Neuronal stem cell (in vitro differentiated cells): ENCODE measurements at regions not wholly inside any gene's neighbourhood (a gene's known extent, or its start where the extent isn't known, plus 50 kb on each side); places are given as distances from the start of the nearest gene placed in this dataset.
"Not testable (repeated sequence)": the region's sequence is repeated elsewhere in the genome, so short reads cannot be mapped to it uniquely, and the experiment has no call there.

Experiments used
- DNase-seq: peaks from one replicate; pipeline ENCODE4 v3.0.0-alpha.2; 2013; ENCODE audit warnings: low spot score
- H2AFZ ChIP-seq: one replicate; pipeline ENCODE4 v1.6.1; 2013; ENCODE audit warnings: mild to moderate bottlenecking, low read length, inconsistent platforms
- H2AK5ac ChIP-seq: 2 replicates; pipeline ENCODE4 v1.6.1; 2013; ENCODE audit warnings: low read depth, mild to moderate bottlenecking, inconsistent platforms, low read length, moderate library complexity, mixed read lengths
- H2BK120ac ChIP-seq: 2 replicates; pipeline ENCODE4 v1.6.1; 2013; ENCODE audit warnings: low read depth, mild to moderate bottlenecking, inconsistent platforms, low read length, moderate library complexity, mixed read lengths
- H2BK12ac ChIP-seq: one replicate; pipeline ENCODE4 v1.6.1; 2013; ENCODE audit warnings: low read length, inconsistent platforms
- H2BK15ac ChIP-seq: 2 replicates; pipeline ENCODE4 v1.6.1; 2013; ENCODE audit warnings: mild to moderate bottlenecking, low read length, inconsistent platforms, mixed read lengths
- H2BK5ac ChIP-seq: one replicate; pipeline ENCODE4 v1.6.1; 2013; ENCODE audit warnings: inconsistent platforms, mild to moderate bottlenecking, low read length, moderate library complexity
- H3K14ac ChIP-seq: one replicate; pipeline ENCODE4 v1.6.1; 2013; ENCODE audit warnings: low read length, inconsistent platforms
- H3K18ac ChIP-seq: 2 replicates; pipeline ENCODE4 v1.6.1; 2013; ENCODE audit warnings: low read length, inconsistent platforms
- H3K23ac ChIP-seq: 2 replicates; pipeline ENCODE4 v1.6.1; 2013; ENCODE audit warnings: low read depth, mild to moderate bottlenecking, mixed read lengths, low read length, inconsistent platforms; ENCODE audit not compliant: poor library complexity
- H3K27ac ChIP-seq: replicated peaks from 3 replicates; pipeline ENCODE4 v1.5.1; 2013; ENCODE audit warnings: low read length, inconsistent platforms
- H3K27me3 ChIP-seq, 3 experiments: 2 replicates each; pipeline ENCODE4 v1.6.1; 2013; ENCODE audit warnings: low read length in 3 of 3, mild to moderate bottlenecking in 2 of 3, inconsistent platforms in 1 of 3, low read depth in 1 of 3, mixed read lengths in 1 of 3, moderate library complexity in 1 of 3; ENCODE audit not compliant: control insufficient read depth in 3 of 3, insufficient read depth in 3 of 3
- H3K36me3 ChIP-seq, 2 donors: replicated peaks in 1 of 2; 2 replicates each; pipeline ENCODE4 v1.6.1; 2013; ENCODE audit warnings: low read length in 2 of 2; ENCODE audit not compliant: control insufficient read depth in 2 of 2, insufficient read depth in 2 of 2
- H3K4ac ChIP-seq: 2 replicates; pipeline ENCODE4 v1.6.1; 2013; ENCODE audit warnings: inconsistent platforms, mild to moderate bottlenecking, low read length, moderate library complexity
- H3K4me1 ChIP-seq, 2 donors: 1 replicate in 1 of 2; 2 replicates in 1 of 2; pipeline ENCODE4 v1.6.1; 2013; ENCODE audit warnings: low read length in 2 of 2, low read depth in 1 of 2; ENCODE audit not compliant: control insufficient read depth in 2 of 2, insufficient read depth in 1 of 2
- H3K4me2 ChIP-seq: one replicate; pipeline ENCODE4 v1.6.1; 2013; ENCODE audit warnings: mild to moderate bottlenecking, low read length, inconsistent platforms; ENCODE audit not compliant: insufficient read depth, poor library complexity, severe bottlenecking
- H3K4me3 ChIP-seq, 2 donors: 2 replicates each; pipeline ENCODE4 v1.5.1; 2013; ENCODE audit warnings: low read length in 2 of 2, mild to moderate bottlenecking in 2 of 2, inconsistent platforms in 1 of 2, moderate library complexity in 1 of 2
- H3K79me1 ChIP-seq: one replicate; pipeline ENCODE4 v1.6.1; 2013; ENCODE audit warnings: low read depth, mild to moderate bottlenecking, inconsistent platforms, low read length, moderate library complexity
- H3K9ac ChIP-seq: one replicate; pipeline ENCODE4 v1.6.1; 2013; ENCODE audit warnings: mild to moderate bottlenecking, low read depth, low read length, inconsistent platforms; ENCODE audit not compliant: poor library complexity
- H3K9me3 ChIP-seq, 2 donors: replicated peaks in 1 of 2; 2 replicates each; pipeline versions ENCODE3 to v1.6.1; 2013; ENCODE audit warnings: low read length in 2 of 2, mild to moderate bottlenecking in 2 of 2, inconsistent platforms in 1 of 2, low read depth in 1 of 2, mixed read lengths in 1 of 2, moderate library complexity in 1 of 2; ENCODE audit not compliant: control insufficient read depth in 2 of 2, insufficient read depth in 1 of 2
- H4K8ac ChIP-seq: one replicate; pipeline ENCODE4 v1.6.1; 2013; ENCODE audit warnings: low read depth, mild to moderate bottlenecking, inconsistent platforms, low read length, moderate library complexity
- H4K91ac ChIP-seq: one replicate; pipeline ENCODE4 v1.6.1; 2013; ENCODE audit warnings: low read length, low read depth, mild to moderate bottlenecking, inconsistent platforms; ENCODE audit not compliant: poor library complexity
- WGBS, 2 donors: extraction: QIAGEN DNeasy Blood & Tissue Kit; methylation state at CpG; one replicate each; pipeline ENCODE4 v1.1.7; 2013; ENCODE audit warnings: missing lambda C conversion rate in 2 of 2, mixed read lengths in 1 of 2; ENCODE audit not compliant: insufficient read length in 2 of 2, insufficient replicate concordance in 1 of 2; ENCODE audit errors: extremely low coverage in 2 of 2; 5-methylcytosine and 5-hydroxymethylcytosine counted together

DNA sequence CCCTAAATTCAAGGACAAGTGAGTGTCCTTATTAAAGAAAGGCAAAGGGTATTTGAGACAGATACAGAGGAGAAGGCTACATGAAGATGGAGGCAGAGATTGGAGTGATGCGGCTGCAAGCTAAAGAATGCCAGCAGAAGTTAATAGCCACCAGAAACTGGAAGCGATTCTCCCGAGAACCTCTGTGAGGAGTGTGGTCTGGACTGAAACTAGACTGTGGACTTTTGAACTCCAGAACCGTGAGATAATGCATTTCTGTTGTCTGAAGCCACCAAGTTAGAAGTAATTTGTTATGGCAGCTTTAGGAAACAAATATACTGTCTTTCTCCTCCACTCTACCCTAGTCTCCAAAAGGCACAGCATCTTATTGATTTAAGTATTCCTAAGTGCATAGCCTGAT is 80.3 kb upstream of the CREB5 start:
- H4K8ac ChIP-seq: no peak overlapping the region
- H4K91ac ChIP-seq: no peak overlapping the region
- H3K36me3 ChIP-seq: no peaks in the 10 kb centered on the region
- H3K9me3 ChIP-seq: no peaks in the 10 kb centered on the region
- H3K4me2 ChIP-seq: no peak overlapping the region
- no peak overlapping the region for H3K4ac ChIP-seq
- H3K9ac ChIP-seq: no peak overlapping the region
- H3K4me1 ChIP-seq: no peaks in the 10 kb centered on the region
- H2AFZ ChIP-seq: no peak overlapping the region
- H2BK5ac ChIP-seq: no peak overlapping the region
- H3K27me3 ChIP-seq: no peaks in the 10 kb centered on the region
- no peak overlapping the region for H3K27ac ChIP-seq
- no peak overlapping the region for H2AK5ac ChIP-seq
- H3K4me3 ChIP-seq: no peak overlapping the region
- no peak overlapping the region for H3K14ac ChIP-seq
- no peaks in the 10 kb centered on the region for H3K79me1 ChIP-seq
- H3K18ac ChIP-seq: no peak overlapping the region
- H2BK120ac ChIP-seq: no peak overlapping the region
- DNase-seq: no peak
- no peak overlapping the region for H2BK15ac ChIP-seq
- H3K23ac ChIP-seq: no peak overlapping the region
- no CpG with 5 or more reads among the region's 4 CpGs for WGBS, 2 donors
- H2BK12ac ChIP-seq: no peak overlapping the region

- not testable (repeated sequence) for H2AFZ ChIP-seq, H4K8ac ChIP-seq, H2BK12ac ChIP-seq, DNase-seq, H2BK5ac ChIP-seq, H3K27me3 ChIP-seq, H2BK120ac ChIP-seq, H2BK15ac ChIP-seq, H3K9me3 ChIP-seq, H3K4me2 ChIP-seq, H3K4ac ChIP-seq, H3K14ac ChIP-seq, H3K23ac ChIP-seq, H3K27ac ChIP-seq, H2AK5ac ChIP-seq, H3K4me1 ChIP-seq, H3K4me3 ChIP-seq, H3K18ac ChIP-seq, H3K9ac ChIP-seq, H3K79me1 ChIP-seq, H4K91ac ChIP-seq, H3K36me3 ChIP-seq
Observed at GRCh38 chr7:28333548-28333947, 78.8 kb upstream of the CREB5 start.

- H2AK5ac ChIP-seq: no peak overlapping the region
- no peaks in the 10 kb centered on the region for H3K4me1 ChIP-seq
- H3K27me3 ChIP-seq: peaks cover 0 to 3% (median 0%) of the 10 kb centered on the region in 3 experiments
- no peak overlapping the region for H2BK15ac ChIP-seq
- H3K4me2 ChIP-seq: no peak overlapping the region
- no peak overlapping the region for H3K4me3 ChIP-seq
- no peak overlapping the region for H3K9ac ChIP-seq
- no peak overlapping the region for H2BK5ac ChIP-seq
- no peak for DNase-seq
- no peaks in the 10 kb centered on the region for H3K36me3 ChIP-seq
- no peak overlapping the region for H4K8ac ChIP-seq
- no peak overlapping the region for H3K4ac ChIP-seq
- no peak overlapping the region for H3K27ac ChIP-seq
- no peak overlapping the region for H3K14ac ChIP-seq
- H2BK12ac ChIP-seq: no peak overlapping the region
- no peak overlapping the region for H3K23ac ChIP-seq
- H2BK120ac ChIP-seq: no peak overlapping the region
- no peaks in the 10 kb centered on the region for H3K9me3 ChIP-seq
- H3K79me1 ChIP-seq: no peaks in the 10 kb centered on the region
- no peak overlapping the region for H4K91ac ChIP-seq
- no CpG with 5 or more reads among the region's 2 CpGs for WGBS, 2 donors
- no peak overlapping the region for H3K18ac ChIP-seq
- H2AFZ ChIP-seq: no peak overlapping the region
Observed at GRCh38 chr7:28336806-28337205, 75.5 kb upstream of the CREB5 start.

GRCh38 chr7:28338041-28338440 is 74.3 kb upstream of the CREB5 start:
- H3K36me3 ChIP-seq: no peaks in the 10 kb centered on the region
- H3K23ac ChIP-seq: no peak overlapping the region
- H3K27ac ChIP-seq: no peak overlapping the region
- DNase-seq: no peak
- no peaks in the 10 kb centered on the region for H3K79me1 ChIP-seq
- no peak overlapping the region for H2BK120ac ChIP-seq
- no peak overlapping the region for H4K91ac ChIP-seq
- H3K27me3 ChIP-seq: peaks cover 0 to 3% (median 0%) of the 10 kb centered on the region in 3 experiments
- no peak overlapping the region for H3K4ac ChIP-seq
- no peaks in the 10 kb centered on the region for H3K4me1 ChIP-seq
- no peak overlapping the region for H3K14ac ChIP-seq
- WGBS, 2 donors: no CpG with 5 or more reads among the region's 3 CpGs
- no peak overlapping the region for H2AFZ ChIP-seq
- H3K9ac ChIP-seq: no peak overlapping the region
- no peak overlapping the region for H4K8ac ChIP-seq
- H3K4me2 ChIP-seq: no peak overlapping the region
- no peak overlapping the region for H3K4me3 ChIP-seq
- H2BK5ac ChIP-seq: no peak overlapping the region
- no peak overlapping the region for H2AK5ac ChIP-seq
- H2BK12ac ChIP-seq: no peak overlapping the region
- no peaks in the 10 kb centered on the region for H3K9me3 ChIP-seq
- no peak overlapping the region for H3K18ac ChIP-seq
- no peak overlapping the region for H2BK15ac ChIP-seq
